ENCODE measurements at regions not wholly inside any gene's neighbourhood (a gene's known extent, or its start where the extent isn't known, plus 50 kb on each side); places are given as distances from the start of the nearest gene placed in this dataset.

DNA sequence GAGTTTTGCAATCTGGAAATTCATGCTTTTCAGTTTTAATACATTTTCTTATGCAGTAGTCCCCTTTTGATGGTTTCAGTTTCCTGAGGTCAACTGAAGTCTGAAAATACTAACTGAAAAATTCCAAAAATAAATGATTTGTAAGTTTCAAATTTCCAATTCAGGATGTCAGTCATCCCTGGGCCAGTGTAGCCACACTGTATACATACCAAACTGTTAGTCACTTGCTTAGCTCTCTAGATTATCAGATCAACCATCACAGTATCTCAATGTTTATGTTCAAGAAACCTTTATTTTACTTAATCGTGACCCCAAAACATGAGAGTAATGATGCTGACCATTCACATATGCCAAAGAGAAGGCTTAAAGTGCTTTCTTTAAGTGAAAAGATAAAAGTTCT lies 715.5 kb downstream of the GBE1 start:
- DNase-seq (ENCODE audit: low read depth in 2 of 2) = no peak

GRCh38 chr3:81045246-81045645 lies 716.2 kb downstream of the GBE1 start:
- DNase-seq (ENCODE audit: low read depth in 2 of 2) = no peak

DNA sequence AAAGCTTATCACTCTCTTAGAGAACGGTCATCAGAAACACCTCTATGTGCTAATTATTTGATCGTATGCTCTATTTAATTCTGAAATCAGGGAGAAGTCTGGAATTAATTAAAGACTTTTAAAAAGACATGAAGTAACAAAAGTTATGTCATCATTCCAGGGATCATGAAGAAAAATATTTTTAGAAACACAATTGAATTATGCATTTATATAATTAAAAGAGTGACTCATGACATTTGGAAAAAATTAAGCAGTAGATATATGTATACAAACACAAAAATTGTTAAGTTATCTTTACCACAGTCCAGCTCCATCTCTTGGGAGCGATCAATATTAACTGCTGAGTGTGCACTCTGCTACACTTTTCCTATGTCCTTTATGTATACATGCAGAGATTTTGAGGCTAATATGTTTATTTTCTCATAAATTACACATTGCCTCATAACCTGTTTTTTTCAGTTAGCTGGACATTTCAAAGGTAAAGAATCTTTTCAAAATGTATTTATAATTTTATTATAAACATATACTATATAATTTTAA lies 717.7 kb downstream of the GBE1 start:
- no peak for DNase-seq (ENCODE audit: low read depth in 2 of 2)

- DNase-seq (ENCODE audit: low read depth in 2 of 2) = no peak
These were observed 718.4 kb downstream of the GBE1 start for GRCh38 chr3:81043009-81043408.

DNA sequence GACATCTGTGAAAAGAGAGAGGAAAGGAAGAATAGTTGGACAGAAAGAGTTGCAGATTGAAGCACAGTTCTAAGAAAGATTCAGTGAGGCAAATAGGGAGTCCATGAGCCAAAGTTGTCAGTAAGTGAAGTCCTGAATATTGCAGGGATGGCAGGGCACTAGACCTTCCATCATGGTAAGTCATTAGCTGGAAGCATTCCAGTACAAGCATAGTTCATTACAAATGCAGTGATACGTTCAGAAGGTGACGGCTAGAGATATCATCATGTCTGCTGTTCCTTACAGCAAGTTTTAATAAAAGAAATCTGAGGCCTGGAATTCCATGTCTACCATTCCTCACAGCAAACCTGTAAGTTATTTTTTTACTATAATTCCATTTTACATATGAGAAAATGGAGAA lies 720.1 kb downstream of the GBE1 start:
- DNase-seq (ENCODE audit: low read depth in 2 of 2) = no peak

DNA sequence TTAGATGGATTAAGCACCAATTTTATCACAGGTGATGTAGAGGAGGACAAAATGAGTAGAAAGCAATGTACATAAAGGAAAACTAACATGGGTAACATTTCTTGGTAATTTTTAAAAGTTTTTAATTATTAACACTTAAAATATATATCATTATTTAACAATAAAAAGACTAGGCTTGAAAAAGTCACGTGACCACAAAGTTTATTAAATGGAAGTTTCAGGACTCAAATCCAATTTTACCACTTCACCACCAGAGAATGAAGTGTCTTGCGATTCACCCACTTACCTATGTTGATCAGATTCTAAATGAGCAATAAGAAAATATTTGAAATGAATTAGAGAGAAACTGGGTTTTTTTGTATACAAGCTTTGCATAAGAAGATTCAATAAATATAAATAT lies 721.3 kb downstream of the GBE1 start:
- no peak for DNase-seq (ENCODE audit: low read depth in 2 of 2)

DNA sequence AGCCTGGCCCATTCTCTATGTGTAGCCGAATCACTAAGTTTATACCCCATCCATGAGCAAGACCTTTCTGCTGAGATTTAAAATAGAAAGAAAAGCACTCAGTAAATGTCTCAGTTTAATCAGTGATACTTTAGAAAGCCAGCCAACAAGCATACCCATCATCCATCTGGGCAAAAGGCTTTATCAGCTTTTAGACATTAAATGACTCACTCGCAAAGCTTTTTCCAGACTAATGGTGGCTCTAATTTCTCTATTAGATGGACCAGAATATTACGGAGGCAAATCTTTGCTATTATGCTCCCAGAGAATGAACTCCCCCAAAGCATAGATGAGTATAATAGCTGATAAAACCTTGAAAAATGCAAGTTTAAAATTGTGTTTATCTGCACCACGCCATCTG lies 727.8 kb downstream of the GBE1 start:
- DNase-seq (ENCODE audit: low read depth in 2 of 2) = no peak

DNA sequence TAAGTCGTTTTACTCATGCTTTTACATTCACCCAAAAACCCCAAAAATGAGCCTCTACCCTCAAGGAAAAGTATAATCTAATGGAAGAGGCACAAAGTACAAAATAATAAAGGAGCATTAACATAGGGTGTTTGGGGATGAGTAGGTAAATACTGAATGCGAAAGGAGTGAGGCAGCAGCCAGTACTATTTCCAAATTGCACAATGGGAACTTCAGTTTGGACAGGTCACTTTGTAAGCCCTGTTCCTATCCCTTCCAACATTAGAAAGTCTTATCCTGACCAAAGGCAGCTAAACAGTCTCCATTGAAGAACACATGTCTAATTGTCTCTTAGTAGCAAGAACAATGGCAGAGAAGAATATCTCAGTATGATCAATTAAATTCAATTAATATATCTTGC lies 728.3 kb downstream of the GBE1 start:
- DNase-seq (ENCODE audit: low read depth in 2 of 2) = no peak

DNA sequence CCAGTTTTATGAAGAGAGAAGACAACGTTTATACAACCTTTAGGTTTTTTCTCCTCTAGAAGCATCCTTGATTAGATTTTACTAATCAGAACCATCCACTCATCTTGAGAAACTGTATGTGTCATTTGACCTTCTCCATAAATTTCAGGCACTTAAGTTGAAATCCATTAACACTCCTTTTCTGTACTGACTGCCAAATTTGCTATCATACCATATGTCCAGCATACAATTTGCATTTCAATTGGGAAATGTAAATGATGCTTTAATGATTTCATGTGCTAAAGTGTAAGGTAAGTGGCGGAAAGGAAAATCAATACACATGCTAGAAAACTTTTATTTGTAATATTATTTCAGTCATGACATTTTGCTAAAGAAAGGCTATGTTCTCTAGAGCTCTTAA lies 731.6 kb downstream of the GBE1 start:
- no peak for DNase-seq (ENCODE audit: low read depth in 2 of 2)

- DNase-seq (ENCODE audit: low read depth in 2 of 2) = no peak
These were observed 734.1 kb downstream of the GBE1 start for GRCh38 chr3:81027344-81027743.

DNA sequence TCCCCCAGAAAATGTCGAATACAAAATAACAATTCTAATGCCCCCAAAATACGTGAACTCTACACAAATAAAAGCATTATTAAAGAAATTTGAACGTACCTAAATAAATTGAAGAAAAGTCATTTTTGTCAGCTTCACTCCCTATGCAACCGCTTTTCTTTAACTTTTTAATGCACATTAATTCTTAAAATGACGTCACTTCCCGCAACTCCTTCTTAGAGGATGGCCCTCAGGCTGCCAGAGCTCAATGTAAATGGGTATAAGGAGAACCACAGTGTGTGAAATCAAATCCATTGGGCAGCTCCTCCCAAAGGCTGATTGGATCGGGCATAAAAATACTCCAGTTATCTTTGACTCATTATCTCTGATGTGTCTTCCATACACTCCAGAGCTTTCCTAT lies 736.9 kb downstream of the GBE1 start:
- no peak for DNase-seq (ENCODE audit: low read depth in 2 of 2)

- DNase-seq (ENCODE audit: low read depth in 2 of 2) = no peak
These were observed 739.1 kb downstream of the GBE1 start for GRCh38 chr3:81022339-81022738.

GRCh38 chr3:81013360-81013759 lies 748.1 kb downstream of the GBE1 start:
- no peak for DNase-seq (ENCODE audit: low read depth in 2 of 2)

DNA sequence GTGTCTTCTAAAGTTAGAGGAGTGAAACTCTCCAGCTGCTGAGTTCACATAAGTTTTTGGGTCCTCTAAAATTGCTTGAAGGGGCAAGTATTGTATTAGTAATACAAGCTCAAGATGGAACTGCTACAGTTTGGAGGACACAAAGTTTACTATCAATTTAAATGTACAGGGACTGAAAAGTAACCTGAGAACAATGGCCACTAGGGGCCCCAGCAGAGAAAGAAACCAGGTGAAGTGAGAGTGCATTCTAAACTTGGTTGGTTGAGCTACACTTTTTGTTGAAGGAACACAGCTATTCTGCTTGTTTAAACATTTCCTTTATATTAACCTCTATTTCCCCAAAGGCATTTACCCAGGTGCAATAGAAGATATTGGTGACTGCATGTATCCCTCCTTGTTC lies 755.5 kb downstream of the GBE1 start:
- DNase-seq (ENCODE audit: low read depth in 2 of 2) = no peak

DNA sequence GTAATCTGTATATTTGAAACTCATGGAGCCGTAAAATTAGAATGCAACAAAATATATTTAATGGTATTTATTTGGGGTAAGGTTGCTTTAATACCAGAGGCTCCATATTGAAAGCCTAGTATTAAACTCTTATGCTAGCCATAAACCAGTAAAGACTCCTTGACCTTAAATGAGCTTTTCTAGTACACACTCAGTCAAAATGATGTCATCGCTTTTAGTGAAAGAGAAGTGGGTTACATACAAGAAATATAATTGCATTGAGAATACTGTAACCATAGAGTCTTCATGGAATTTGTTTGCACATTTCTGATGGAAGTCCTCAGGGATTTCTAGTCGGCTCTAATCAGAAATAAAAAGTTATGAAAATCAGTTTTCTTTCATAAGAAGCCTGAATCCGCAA lies 757.6 kb downstream of the GBE1 start:
- DNase-seq (ENCODE audit: low read depth in 2 of 2) = no peak

GRCh38 chr3:81003008-81003645 lies 758.3 kb downstream of the GBE1 start:
- DNase-seq (ENCODE audit: low read depth in 2 of 2) = no peak

GRCh38 chr3:80999481-80999880 lies 762.0 kb downstream of the GBE1 start:
- no peak for DNase-seq (ENCODE audit: low read depth in 2 of 2)

DNA sequence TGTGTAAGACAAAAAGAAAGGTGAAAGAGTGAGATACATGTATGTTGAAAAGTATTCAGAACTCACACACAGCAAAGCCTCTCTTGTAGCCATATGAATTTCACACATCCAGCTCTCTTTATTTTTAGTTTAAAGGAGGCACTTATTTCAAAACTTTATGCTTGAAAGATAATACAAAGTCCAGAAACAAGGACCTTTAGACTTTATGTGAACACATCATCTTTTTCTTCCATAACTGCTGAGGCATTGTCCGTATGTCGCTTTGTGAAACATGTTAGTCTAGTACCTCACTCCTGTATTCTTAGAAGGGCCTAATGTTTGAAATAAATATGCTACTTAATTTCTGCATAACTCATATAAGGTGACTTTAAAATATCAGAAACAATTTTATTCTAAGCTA lies 763.4 kb downstream of the GBE1 start:
- no peak for DNase-seq (ENCODE audit: low read depth in 2 of 2)

GRCh38 chr3:80997622-80998021 lies 763.8 kb downstream of the GBE1 start:
- no peak for DNase-seq (ENCODE audit: low read depth in 2 of 2)

GRCh38 chr3:80994767-80995166 lies 766.7 kb downstream of the GBE1 start:
- DNase-seq (ENCODE audit: low read depth in 2 of 2) = no peak

- DNase-seq (ENCODE audit: low read depth in 2 of 2) = no peak
These were observed 767.3 kb downstream of the GBE1 start for GRCh38 chr3:80994085-80994665.

GRCh38 chr3:80993241-80993945 lies 768.1 kb downstream of the GBE1 start:
- no peak for DNase-seq (ENCODE audit: low read depth in 2 of 2)

DNA sequence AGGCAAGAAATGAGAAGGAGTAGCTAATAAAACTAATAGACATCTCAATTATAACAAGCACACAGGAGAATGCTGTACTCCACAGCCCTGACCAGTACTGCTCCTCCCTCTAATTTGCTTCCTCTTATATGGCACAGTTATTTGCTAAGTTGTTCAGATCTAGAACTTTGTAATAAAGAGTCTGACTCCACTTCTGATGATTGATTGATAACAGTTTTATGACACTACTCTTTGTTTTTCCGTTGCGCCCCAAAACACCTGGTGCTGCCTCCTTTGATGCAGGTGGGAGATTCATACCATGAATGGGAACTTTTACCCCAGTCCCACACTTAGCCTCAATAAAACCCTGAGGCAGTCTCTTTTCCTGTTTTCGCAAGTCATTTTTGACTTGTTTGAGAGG lies 777.7 kb downstream of the GBE1 start:
- DNase-seq (ENCODE audit: low read depth in 2 of 2) = no peak

All from stimulated activated CD4-positive, alpha-beta T cell treated with anti-CD3 and anti-CD28 coated beads, Interleukin-15, amount 100 ng/mL, for 48 hours (primary cell).